HEK293T (cell line): ENCODE measurements at regions not wholly inside any gene's neighbourhood (a gene's known extent, or its start where the extent isn't known, plus 50 kb on each side); places are given as distances from the start of the nearest gene placed in this dataset.

Experiments
- BHLHE40 ChIP-seq: fragments of 450-650 bp; IDR thresholded peaks from 2 replicates; pipeline ENCODE4 v1.6.1; 2016; ENCODE audit warnings: mild to moderate bottlenecking, moderate library complexity, borderline replicate concordance
- ELF4 ChIP-seq: fragments of 450-650 bp; IDR thresholded peaks from 2 replicates; pipeline ENCODE4 v1.6.1; 2017; ENCODE audit warnings: antibody characterized with exemption
- HDGF ChIP-seq: fragments of 450-650 bp; IDR thresholded peaks from 2 replicates; pipeline ENCODE4 v1.6.1; 2017; ENCODE audit warnings: antibody characterized with exemption, borderline replicate concordance
- SP1 ChIP-seq: fragments of 450-650 bp; IDR thresholded peaks from 2 replicates; pipeline ENCODE4 v1.6.1; 2017
- SUZ12 ChIP-seq: fragments of 450-650 bp; IDR thresholded peaks from 2 replicates; pipeline ENCODE4 v1.6.1; 2016; ENCODE audit warnings: mild to moderate bottlenecking
- ZNF384 ChIP-seq: fragments of 450-650 bp; IDR thresholded peaks from 2 replicates; pipeline ENCODE4 v1.6.1; 2016

GRCh38 chr16:17607609-17608008 lies 136.8 kb upstream of the XYLT1 start:
- TF ChIP-seq BHLHE40 = no peak
- TF ChIP-seq SP1 = no peak
- TF ChIP-seq SUZ12 = no peak
- TF ChIP-seq ZNF384 = no peak
- no peak for TF ChIP-seq HDGF
- TF ChIP-seq ELF4 = no peak
